ENCODE measurements at regions not wholly inside any gene's neighbourhood (a gene's known extent, or its start where the extent isn't known, plus 50 kb on each side); places are given as distances from the start of the nearest gene placed in this dataset.

DNA sequence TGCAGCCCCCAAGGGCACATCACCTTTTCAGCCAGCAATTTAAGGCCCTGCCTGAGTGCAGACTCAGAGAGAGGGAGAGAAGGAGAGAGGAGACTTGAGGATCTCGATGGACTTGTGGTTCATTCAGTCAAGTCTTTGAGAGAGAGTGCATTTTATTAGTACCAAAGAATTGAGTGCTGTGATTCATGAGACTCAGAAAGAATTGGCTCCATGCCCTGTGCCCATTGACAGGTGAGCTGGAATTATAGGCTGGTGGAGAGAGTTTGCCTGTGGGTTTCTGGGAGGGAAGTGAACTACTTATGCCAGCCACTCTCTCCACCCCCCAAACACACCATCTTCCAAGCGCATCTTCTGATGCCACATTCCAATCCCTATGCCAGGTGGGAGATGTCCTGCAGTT, 236.8 kb downstream of the MN1 start:
- no peak for DNase-seq (ENCODE audit: low read depth in 2 of 2)

- DNase-seq (ENCODE audit: low read depth in 2 of 2) = no peak
These were observed 235.0 kb downstream of the MN1 start for GRCh38 chr22:27566602-27567001.

GRCh38 chr22:27568265-27568664, 233.3 kb downstream of the MN1 start:
- no peak for DNase-seq (ENCODE audit: low read depth in 2 of 2)

DNA sequence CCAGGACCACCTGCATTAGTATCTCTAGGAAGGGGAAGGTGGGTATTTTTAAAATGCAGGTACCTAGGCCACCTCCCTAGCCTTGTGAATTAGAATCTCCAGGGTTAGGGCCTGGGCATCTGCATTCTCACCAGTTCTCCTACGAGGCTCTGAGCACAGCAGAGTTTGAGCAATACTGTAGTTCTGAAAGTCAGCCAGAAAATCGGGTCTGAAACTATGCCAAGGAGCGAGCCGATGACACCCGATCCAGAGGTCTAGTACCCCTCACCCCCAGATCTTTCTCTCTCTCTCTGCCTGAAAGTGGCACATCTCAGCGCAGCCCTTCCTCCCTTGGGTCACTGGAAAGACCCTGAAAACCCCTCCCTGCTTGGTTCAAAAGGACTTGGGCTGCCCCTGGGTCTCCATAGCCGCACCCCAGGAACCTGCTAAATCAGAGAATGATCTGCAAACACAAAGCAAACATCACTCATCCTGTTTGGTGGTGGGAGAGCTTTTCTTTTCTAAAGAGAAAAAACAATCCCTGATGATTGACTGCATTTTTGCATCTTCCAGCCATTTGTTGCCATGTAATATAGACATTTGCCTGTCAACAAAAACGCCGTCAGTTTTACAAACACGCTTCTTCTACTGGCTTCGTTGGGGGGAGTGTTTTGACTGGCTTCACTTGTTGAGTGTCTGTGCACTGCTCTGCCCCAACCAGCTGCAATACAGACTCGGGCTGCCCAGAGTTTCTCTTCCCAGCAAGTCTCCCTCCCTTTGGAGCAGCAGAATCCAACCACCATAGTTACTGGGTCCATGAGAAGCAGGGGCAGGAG, 229.9 kb downstream of the MN1 start:
- no peak for DNase-seq (ENCODE audit: low read depth in 2 of 2)

DNA sequence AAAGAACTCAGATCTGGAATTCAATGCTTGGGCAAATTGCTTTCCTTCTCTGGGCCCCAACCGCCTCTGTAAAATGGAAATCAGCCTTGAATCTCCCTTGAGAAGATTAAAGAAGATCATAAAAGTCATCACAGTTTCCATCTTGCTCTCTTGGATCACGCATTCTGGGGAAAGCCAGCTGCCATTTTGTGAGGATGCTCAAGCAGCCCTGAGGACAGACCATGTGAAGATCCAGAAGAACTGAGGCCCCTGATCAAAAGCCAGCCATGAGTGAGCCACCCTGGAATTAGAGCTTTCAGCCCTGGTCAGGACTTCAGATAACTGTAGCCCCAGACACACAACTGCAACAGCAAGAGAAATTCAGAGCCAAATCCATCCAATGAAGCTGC, 229.3 kb downstream of the MN1 start:
- no peak for DNase-seq (ENCODE audit: low read depth in 2 of 2)

GRCh38 chr22:27573280-27574001, 228.1 kb downstream of the MN1 start:
- no peak for DNase-seq (ENCODE audit: low read depth in 2 of 2)

GRCh38 chr22:27574002-27574366, 227.6 kb downstream of the MN1 start:
- no peak for DNase-seq (ENCODE audit: low read depth in 2 of 2)

DNA sequence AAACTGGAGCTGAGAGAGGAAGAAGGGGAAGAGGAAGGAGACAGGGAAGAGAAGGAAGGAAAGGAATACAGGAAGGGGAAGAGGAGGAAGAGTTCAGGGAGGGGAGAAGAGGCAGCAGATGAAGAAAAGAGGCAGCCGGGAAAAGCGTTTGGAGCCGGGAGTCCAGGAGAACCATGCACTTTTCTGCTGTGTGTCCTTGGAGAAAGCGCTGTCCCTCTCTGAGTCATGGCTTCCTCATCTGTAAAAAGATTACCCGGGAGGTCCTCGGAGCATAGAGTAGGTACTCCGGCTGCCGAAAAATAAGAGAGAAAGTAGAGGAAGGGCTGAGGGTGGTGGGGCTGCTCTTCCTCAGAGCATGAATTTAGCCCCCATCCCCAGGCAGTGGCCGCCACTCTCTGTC, 226.9 kb downstream of the MN1 start:
- no peak for DNase-seq (ENCODE audit: low read depth in 2 of 2)

DNA sequence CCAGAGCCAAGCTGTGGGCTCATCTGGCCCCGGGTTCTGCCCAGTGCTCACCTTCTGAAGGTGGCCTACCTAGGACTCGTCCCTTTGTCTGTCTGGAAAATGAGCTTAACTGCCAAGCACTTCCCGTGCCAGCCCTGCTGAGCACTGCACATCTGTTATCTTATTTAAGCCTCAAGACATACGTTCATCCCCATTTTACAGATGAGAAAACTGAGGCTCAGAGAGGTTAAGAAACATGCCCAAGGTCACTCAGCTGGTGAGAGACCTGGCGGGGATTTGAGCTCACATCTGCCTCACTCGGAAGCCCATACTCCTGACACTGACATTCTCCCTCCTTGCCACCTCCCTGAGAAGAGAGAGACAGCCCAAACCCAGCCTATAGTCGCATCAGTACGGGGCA, 226.2 kb downstream of the MN1 start:
- no peak for DNase-seq (ENCODE audit: low read depth in 2 of 2)

DNA sequence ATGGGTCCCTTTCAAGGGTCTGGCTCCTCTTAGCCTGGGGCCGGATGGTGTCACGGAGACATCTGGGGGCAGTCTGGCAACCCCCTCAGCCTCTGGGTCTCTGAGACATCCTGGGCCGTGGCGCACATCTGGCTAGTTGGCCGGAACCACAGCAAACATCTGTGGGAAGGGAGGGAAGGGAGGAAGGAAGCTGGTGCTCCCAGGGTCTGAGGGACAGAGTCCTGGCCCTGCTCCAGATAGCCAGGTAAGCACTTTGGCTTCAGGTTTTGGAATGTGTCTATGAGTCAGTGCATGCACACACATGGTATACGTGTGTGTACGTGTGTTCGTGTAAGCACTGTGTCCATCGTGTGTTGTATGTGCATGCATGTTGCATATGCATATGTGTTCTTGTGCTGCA, 225.1 kb downstream of the MN1 start:
- DNase-seq (ENCODE audit: low read depth in 2 of 2) = no peak

- no peak for DNase-seq (ENCODE audit: low read depth in 2 of 2)
These were observed 224.6 kb downstream of the MN1 start for GRCh38 chr22:27576815-27577573.

DNA sequence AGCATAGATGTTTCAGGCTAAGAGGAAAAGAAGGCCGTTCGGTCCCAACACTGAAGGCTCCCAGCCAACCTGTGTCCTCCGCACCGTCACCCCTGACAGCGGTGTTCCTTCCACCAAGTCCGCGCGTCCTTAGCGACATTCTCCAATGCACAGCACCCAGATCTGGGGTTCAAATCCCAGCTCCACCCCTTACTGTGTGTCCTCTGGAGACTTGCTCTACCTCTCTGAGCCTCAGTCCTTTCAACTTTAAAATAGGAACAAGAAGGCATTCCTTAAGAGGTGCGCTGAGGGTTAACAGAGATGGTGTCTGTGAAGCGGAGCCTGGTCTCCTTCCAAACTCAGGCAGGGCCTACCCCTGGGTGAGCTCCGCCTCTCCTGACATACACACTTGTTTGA, 224.0 kb downstream of the MN1 start:
- no peak for DNase-seq (ENCODE audit: low read depth in 2 of 2)

DNA sequence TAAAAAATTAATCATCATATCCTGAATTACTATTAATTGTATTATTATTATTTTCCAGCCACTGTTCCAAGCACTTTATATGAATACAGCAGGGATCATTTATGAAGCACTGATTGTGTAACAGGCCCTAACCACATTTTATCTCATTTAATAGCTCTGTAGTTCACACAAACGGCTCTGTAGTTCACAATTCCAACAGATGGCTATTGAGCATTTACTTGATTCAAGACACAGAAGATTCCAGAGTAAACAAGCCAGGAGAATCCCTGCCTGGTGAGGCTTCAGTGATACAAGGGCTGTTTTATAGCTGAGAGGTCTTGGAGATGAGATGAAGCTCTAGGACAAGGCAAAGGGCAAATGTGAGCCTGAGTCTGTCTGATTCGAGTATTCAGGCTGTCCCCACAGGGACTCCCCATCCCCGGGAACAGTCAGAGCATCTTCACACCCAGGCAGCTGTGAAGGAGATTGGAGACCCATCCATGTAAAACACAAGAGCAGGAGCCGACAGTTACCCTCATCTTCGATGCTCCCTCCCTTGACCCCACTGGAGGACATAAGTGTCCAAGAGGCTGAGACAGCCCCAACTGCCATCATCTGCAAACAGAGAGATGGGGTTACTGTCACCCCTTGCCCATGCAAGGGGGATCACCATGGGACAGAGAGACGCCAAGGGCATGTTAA, 222.5 kb downstream of the MN1 start:
- DNase-seq (ENCODE audit: low read depth in 2 of 2) = no peak

- no peak for DNase-seq (ENCODE audit: low read depth in 2 of 2)
These were observed 221.2 kb downstream of the MN1 start for GRCh38 chr22:27580311-27580897.

- DNase-seq (ENCODE audit: low read depth in 2 of 2) = no peak
These were observed 220.3 kb downstream of the MN1 start for GRCh38 chr22:27581236-27581635.

- no peak for DNase-seq (ENCODE audit: low read depth in 2 of 2)
These were observed 219.9 kb downstream of the MN1 start for GRCh38 chr22:27581688-27582087.

GRCh38 chr22:27583856-27584255, 217.7 kb downstream of the MN1 start:
- no peak for DNase-seq (ENCODE audit: low read depth in 2 of 2)

DNA sequence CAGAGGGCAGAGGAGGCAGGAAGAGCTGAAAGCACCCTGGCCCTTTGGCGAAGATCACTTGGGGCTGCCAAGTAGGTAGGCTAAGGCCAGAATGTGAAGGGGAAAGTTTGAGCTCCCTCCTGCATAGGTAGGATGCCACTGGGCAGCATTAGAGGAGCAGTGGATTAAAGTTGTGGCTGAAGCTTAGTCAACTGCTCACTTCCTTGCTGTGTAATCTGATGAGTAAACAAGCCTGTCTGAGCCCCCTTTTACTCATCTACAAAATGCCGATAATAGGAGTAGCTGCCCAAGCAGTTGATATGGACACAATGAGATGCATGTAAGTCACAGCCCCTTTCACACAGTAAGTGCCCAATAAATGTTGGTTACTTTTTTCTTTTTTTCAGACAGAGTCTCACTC, 216.4 kb downstream of the MN1 start:
- DNase-seq (ENCODE audit: low read depth in 2 of 2) = no peak

- no peak for DNase-seq (ENCODE audit: low read depth in 2 of 2)
These were observed 213.3 kb downstream of the MN1 start for GRCh38 chr22:27588268-27588667.

GRCh38 chr22:27588915-27589314, 212.6 kb downstream of the MN1 start:
- no peak for DNase-seq (ENCODE audit: low read depth in 2 of 2)

- no peak for DNase-seq (ENCODE audit: low read depth in 2 of 2)
These were observed 210.5 kb downstream of the MN1 start for GRCh38 chr22:27591060-27591459.

DNA sequence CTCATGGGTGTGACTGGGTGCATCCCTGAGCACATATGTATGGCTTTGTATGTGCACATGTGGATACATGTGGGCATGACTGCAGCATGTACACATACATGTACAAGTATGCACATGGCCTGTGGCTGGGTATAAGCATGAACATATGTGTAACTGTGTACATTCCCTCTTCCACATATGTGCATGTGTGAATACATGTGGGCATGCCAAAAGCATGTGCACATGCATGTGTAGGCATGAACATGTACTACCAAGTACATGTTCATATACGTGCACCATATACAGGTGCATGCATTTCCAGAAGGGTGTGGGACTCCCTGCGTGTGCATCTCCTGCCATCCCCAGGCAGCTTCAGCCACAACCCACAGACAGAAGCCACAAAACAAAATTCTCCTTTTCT, 208.2 kb downstream of the MN1 start:
- no peak for DNase-seq (ENCODE audit: low read depth in 2 of 2)
